HCT116 (cell line): ENCODE measurements at regions not wholly inside any gene's neighbourhood (a gene's known extent, or its start where the extent isn't known, plus 50 kb on each side); places are given as distances from the start of the nearest gene placed in this dataset.

ENCODE experiments used
- CTCF ChIP-seq, 3 experiments: fragments of 200-600 bp in 1 of 3; sonication (generic) in 1 of 3; IDR thresholded peaks in 2 of 3; conservative IDR thresholded peaks in 1 of 3; 2 replicates each; pipeline ENCODE4 v1.5.1; 2012 to 2017; ENCODE audit warnings: low read depth in 2 of 3, low read length in 2 of 3, antibody characterized with exemption in 1 of 3, borderline replicate concordance in 1 of 3, control low read depth in 1 of 3, mild to moderate bottlenecking in 1 of 3, mixed read lengths in 1 of 3, mixed run types in 1 of 3, moderate library complexity in 1 of 3; ENCODE audit not compliant: insufficient read depth in 1 of 3
- JUND ChIP-seq: IDR thresholded peaks from 2 replicates; pipeline ENCODE4 v1.6.1; 2012
- ZBTB33 ChIP-seq: IDR thresholded peaks from 2 replicates; pipeline ENCODE4 v1.6.1; 2011; ENCODE audit warnings: mild to moderate bottlenecking, low read length, moderate library complexity; ENCODE audit not compliant: insufficient replicate concordance; ENCODE audit errors: extremely low read depth

GRCh38 chr2:163253621-163254285, 415.2 kb upstream of the KCNH7 start:
- TF ChIP-seq JUND (no peak), ZBTB33 (no peak), CTCF (IDR thresholded peaks at IDR 0.05 in 2 of 3, conservative IDR thresholded peaks at IDR 0.05 in 1 of 3; ENCODE audit: borderline replicate concordance in 1 of 3, insufficient read depth in 1 of 3, low read depth in 2 of 3, low read length in 2 of 3) (no peak)
